ENCODE measurements at regions not wholly inside any gene's neighbourhood (a gene's known extent, or its start where the extent isn't known, plus 50 kb on each side); places are given as distances from the start of the nearest gene placed in this dataset.

DNA sequence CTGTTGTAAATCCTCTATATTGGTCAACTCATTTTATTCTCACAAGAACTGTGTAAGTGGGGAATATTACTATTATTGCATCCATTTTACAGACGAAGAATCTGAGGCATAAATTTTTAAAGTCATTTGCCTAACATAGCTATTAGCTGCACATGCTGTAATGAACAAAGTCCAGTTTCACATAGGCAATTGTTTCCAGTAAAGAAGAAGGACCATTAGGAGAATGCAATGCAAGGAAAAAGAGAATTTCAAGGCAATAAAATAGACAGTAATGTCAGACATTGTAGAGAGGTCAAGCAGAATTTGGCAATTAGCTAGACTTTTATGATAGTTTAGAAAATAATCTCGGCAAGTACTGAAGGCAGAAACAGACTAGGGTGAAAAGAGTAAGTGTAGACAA lies 578.7 kb upstream of the NECTIN3 start:
- TF ChIP-seq, protein P1, sequence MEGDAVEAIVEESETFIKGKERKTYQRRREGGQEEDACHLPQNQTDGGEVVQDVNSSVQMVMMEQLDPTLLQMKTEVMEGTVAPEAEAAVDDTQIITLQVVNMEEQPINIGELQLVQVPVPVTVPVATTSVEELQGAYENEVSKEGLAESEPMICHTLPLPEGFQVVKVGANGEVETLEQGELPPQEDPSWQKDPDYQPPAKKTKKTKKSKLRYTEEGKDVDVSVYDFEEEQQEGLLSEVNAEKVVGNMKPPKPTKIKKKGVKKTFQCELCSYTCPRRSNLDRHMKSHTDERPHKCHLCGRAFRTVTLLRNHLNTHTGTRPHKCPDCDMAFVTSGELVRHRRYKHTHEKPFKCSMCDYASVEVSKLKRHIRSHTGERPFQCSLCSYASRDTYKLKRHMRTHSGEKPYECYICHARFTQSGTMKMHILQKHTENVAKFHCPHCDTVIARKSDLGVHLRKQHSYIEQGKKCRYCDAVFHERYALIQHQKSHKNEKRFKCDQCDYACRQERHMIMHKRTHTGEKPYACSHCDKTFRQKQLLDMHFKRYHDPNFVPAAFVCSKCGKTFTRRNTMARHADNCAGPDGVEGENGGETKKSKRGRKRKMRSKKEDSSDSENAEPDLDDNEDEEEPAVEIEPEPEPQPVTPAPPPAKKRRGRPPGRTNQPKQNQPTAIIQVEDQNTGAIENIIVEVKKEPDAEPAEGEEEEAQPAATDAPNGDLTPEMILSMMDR (IDR thresholded peaks at IDR 0.05; ENCODE audit: poor library complexity): no peak
- TF ChIP-seq EZH2phosphoT487 (IDR thresholded peaks at IDR 0.05; ENCODE audit: low read depth, severe bottlenecking, unreplicated experiment): no peak
